Jurkat, Clone E6-1 (cell line): ENCODE measurements at regions not wholly inside any gene's neighbourhood (a gene's known extent, or its start where the extent isn't known, plus 50 kb on each side); places are given as distances from the start of the nearest gene placed in this dataset.
"Not testable (repeated sequence)": the region's sequence is repeated elsewhere in the genome, so short reads cannot be mapped to it uniquely, and the experiment has no call there.

Experiments used
- DNase-seq: peaks from one replicate; pipeline ENCODE4 v3.0.0-alpha.2; 2011; ENCODE audit warnings: low read depth, low spot score
- H3K4me3 ChIP-seq: 2 replicates; pipeline ENCODE4 v1.5.1; 2011; ENCODE audit warnings: mild to moderate bottlenecking, low read length, control low read depth, moderate library complexity

- H3K4me3 ChIP-seq, result no peak overlapping the region
Measured at GRCh38 chr10:37733822-37734221, 123.6 kb downstream of the ZNF248 start.

GRCh38 chr10:37732685-37733084 lies 124.7 kb downstream of the ZNF248 start:
- H3K4me3 ChIP-seq, result no peak overlapping the region
- DNase-seq, result no peak

More at GRCh38 chr10:37733822-37734221, 123.6 kb downstream of the ZNF248 start:
- DNase-seq, result no peak

GRCh38 chr10:37728830-37729229 lies 128.6 kb downstream of the ZNF248 start:
- DNase-seq, result peak; percentile 34
- H3K4me3 ChIP-seq, result no peak overlapping the region

- H3K4me3 ChIP-seq, result no peak overlapping the region
- no peak for DNase-seq
Measured at GRCh38 chr10:37727491-37728352, 129.7 kb downstream of the ZNF248 start.

GRCh38 chr10:37721100-37721499 lies 136.3 kb downstream of the ZNF248 start:
- DNase-seq, result no peak
- no peak overlapping the region for H3K4me3 ChIP-seq

GRCh38 chr10:37718060-37718459 lies 139.3 kb downstream of the ZNF248 start:
- H3K4me3 ChIP-seq, DNase-seq: not testable (repeated sequence)

- no peak overlapping the region for H3K4me3 ChIP-seq
- DNase-seq, result no peak
Measured at GRCh38 chr10:37713642-37714041, 143.8 kb downstream of the ZNF248 start.

GRCh38 chr10:37713132-37713501 lies 144.3 kb downstream of the ZNF248 start:
- no peak for DNase-seq
- no peak overlapping the region for H3K4me3 ChIP-seq

- no peak overlapping the region for H3K4me3 ChIP-seq
- DNase-seq, result no peak
Measured at GRCh38 chr10:37712489-37713131, 144.8 kb downstream of the ZNF248 start.

- no peak for DNase-seq
Measured at GRCh38 chr10:37711617-37712488, 145.6 kb downstream of the ZNF248 start.

GRCh38 chr10:37710831-37711616 lies 146.4 kb downstream of the ZNF248 start:
- H3K4me3 ChIP-seq, result no peak overlapping the region
- no peak for DNase-seq

More at GRCh38 chr10:37711617-37712488, 145.6 kb downstream of the ZNF248 start:
- H3K4me3 ChIP-seq, result no peak overlapping the region

GRCh38 chr10:37707829-37708578 lies 149.4 kb downstream of the ZNF248 start:
- no peak for DNase-seq
- no peak overlapping the region for H3K4me3 ChIP-seq

GRCh38 chr10:37704566-37704965 lies 152.8 kb downstream of the ZNF248 start:
- H3K4me3 ChIP-seq, result no peak overlapping the region
- no peak for DNase-seq

GRCh38 chr10:37703833-37704382 lies 153.5 kb downstream of the ZNF248 start:
- DNase-seq, result no peak
- no peak overlapping the region for H3K4me3 ChIP-seq

GRCh38 chr10:37703114-37703513 lies 154.3 kb downstream of the ZNF248 start:
- no peak overlapping the region for H3K4me3 ChIP-seq
- DNase-seq, result no peak

GRCh38 chr10:37701781-37702493 lies 155.5 kb downstream of the ZNF248 start:
- no peak overlapping the region for H3K4me3 ChIP-seq
- no peak for DNase-seq
